ENCODE measurements at regions not wholly inside any gene's neighbourhood (a gene's known extent, or its start where the extent isn't known, plus 50 kb on each side); places are given as distances from the start of the nearest gene placed in this dataset.
A peak's percentile ranks its signal among the peaks of the same experiment; 100 is the strongest.

GRCh38 chr2:120936476-120937334 lies 201.0 kb downstream of the GLI2 start:
- no peak for DNase-seq (ENCODE audit: low spot score)

DNA sequence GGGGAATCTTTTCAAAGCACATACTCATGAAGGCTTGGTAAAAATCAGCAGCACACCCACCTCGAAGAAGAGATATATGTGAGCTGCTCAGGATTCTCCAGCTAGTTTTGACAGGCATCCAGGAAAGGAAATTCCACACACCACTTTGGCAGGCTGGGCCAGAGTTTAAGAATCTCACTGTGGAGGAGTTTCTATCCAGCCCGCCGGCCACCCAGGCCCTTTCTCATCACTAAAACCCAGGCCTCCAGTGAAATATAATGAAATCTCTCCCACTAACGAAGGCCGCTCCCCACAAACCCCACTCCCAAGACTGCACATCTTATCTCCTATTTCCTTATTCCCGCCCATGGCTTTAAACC lies 202.0 kb downstream of the GLI2 start:
- peak; percentile 97 for DNase-seq (ENCODE audit: low spot score)

DNA sequence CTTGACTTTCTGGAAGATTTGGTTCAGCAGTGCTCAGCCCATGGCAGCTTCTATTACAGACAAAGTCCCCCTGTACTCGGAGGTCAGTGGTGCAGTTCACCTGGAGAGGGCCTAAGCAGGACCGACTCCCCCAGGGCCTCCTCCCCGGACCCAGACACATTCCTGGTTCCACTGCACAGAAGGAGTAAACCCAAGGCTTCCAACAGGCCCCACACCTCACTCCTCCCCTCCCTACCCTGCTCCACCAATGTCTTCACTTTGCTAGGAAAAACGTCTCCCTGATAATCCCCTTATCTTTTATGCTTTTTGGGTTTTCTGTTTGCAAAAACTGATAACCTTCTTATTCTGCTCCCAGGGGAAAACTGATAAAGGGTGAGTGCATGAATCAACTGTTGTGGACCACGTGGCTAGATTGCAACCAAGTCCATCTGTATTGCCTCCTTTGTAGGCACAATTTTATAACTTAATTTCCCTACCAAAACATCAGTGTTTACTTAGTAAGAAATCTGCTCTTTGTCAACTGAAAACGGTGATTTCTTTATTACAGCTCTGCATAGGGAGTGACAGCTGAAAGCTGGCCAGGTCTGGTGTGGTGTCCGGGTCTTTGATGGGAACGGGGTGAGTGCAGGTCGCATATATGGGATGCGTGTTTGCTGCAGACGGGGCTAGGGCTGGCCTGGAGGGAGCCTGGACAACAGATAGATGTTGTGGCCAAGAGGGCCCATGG lies 202.5 kb downstream of the GLI2 start:
- DNase-seq (ENCODE audit: low spot score): peak; percentile 86

- peak; percentile 83 for DNase-seq (ENCODE audit: low spot score)
These were observed 204.1 kb downstream of the GLI2 start for GRCh38 chr2:120939595-120940318.

- DNase-seq (ENCODE audit: low spot score): no peak
These were observed 204.6 kb downstream of the GLI2 start for GRCh38 chr2:120940319-120940696.

- DNase-seq (ENCODE audit: low spot score): no peak
These were observed 205.1 kb downstream of the GLI2 start for GRCh38 chr2:120940726-120941256.

DNA sequence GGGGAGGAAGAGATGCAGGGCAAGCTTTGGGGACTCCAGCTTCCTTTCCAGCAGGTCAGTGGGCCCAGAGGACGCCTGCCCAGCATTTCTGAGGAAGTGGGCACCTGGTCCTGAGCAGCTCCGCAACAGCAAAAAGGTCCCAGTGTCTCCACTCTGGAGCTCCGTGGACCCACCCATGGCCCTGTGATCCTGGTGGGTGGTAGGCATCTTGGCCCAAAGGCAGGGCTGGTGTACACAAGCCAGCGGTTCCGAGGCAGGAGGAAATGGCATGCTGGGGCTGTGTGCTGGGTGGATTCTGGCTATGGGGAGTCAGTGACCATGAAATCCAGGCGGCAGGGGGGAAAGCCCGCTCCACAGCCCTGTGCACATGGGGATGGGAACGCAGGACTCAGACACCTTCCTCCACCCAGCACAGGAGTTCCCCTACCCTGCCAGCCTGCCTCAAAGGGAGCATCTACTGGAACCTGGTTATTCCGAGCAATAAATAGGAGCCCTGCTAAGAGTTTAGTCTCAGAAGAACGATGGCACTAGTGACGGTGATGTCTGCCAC lies 206.0 kb downstream of the GLI2 start:
- DNase-seq (ENCODE audit: low spot score): no peak

- no peak for DNase-seq (ENCODE audit: low spot score)
These were observed 207.0 kb downstream of the GLI2 start for GRCh38 chr2:120942658-120943057.

DNA sequence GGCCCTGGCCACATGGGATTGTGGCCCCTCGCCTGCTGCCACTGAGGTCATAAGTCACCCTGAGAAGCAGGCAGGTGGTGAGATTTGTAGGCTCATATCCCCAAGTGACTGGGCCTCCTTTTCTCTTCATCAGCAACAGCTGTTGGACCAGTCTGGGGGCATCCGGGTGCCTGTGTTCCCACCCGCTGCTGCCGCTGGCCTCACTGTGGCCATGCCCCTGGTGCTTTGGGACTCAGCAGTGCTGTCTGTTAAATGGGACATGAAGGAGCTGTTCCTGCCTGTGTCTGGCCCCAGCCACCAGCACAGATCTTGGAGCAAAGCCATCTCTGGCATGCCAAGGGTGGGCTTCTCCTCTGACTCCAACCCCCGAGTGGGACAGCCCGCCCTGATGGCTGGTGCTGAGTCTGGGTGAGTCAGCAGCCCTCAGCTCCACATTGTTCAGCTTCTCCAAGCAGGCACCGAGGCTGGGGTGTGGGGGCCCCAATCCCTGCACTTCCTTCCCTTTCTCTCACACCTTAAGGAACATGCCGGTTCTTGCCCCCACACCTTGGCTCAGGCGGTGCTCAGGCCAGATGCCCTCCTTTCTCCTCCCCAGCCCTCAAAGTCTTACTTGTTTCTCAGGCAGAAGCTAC lies 207.9 kb downstream of the GLI2 start:
- no peak for DNase-seq (ENCODE audit: low spot score)

GRCh38 chr2:120944575-120944974 lies 208.9 kb downstream of the GLI2 start:
- DNase-seq (ENCODE audit: low spot score): no peak

GRCh38 chr2:120945091-120945490 lies 209.4 kb downstream of the GLI2 start:
- DNase-seq (ENCODE audit: low spot score): no peak

DNA sequence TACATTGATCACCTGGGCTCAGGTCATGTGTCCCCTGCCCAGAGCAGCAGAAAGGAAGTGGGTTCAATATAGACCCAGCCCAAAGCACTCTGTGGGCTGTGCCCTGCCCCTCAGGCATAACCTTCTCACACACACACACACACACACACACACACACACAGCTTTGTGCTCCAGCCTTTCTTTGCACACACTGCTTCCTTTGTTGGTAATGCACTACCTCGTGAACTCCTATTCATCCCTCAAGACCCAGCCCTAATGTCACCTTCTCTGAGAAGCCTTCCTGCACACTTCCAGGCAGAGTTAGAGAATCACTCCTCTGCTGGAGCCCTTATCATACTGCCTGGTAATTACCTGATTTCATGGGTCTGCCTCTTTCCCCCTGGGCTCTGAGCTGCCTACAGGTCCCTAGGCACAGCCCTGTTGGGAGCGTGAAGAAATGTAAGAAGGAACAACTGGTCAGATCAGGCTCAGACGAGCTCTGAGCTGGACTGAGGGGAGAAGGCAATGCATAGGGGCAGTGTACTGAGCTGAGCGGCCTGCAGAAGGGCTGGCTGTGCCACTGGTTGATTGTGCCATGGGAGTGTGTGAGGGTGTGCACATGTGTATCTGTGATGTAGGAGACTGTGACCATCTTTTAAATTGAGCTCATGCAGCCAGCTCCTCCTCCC lies 210.3 kb downstream of the GLI2 start:
- no peak for DNase-seq (ENCODE audit: low spot score)

DNA sequence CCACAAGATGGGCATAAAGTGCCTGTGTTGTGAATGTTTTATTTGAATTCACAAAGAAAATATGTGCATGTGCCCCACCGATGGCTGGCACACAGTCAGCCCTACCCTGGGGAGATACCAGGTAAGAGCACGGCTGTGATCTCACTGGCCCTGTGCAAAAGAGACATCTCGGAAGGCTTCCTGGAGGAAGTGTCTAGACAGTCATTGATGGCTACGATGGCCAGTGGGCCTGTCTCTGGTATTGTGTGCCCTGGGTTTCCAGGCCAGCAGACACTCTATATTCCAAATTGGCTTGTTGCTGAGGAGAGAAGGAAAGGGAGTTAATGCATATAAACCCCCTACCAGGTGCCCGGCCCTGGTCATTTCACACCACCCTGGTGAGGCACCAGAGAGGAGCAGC lies 211.7 kb downstream of the GLI2 start:
- DNase-seq (ENCODE audit: low spot score): no peak

- no peak for DNase-seq (ENCODE audit: low spot score)
These were observed 212.5 kb downstream of the GLI2 start for GRCh38 chr2:120947982-120948661.

DNA sequence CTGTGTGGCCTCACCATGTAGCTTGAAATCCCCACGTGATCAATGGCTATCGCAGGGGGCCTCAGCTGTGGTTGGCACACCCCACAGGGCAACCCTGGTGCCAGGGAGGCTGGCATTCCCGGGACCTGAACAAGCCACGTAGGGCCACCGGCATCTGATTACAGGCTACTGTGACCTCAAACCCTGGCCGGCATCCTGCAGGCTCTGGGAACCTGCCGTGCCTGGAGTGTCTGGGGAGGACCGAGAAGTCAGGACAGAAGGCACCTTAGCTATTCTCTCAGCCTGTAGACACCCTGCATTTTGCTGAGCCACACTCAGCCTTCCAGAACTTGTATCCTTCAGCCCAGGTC lies 213.0 kb downstream of the GLI2 start:
- no peak for DNase-seq (ENCODE audit: low spot score)

DNA sequence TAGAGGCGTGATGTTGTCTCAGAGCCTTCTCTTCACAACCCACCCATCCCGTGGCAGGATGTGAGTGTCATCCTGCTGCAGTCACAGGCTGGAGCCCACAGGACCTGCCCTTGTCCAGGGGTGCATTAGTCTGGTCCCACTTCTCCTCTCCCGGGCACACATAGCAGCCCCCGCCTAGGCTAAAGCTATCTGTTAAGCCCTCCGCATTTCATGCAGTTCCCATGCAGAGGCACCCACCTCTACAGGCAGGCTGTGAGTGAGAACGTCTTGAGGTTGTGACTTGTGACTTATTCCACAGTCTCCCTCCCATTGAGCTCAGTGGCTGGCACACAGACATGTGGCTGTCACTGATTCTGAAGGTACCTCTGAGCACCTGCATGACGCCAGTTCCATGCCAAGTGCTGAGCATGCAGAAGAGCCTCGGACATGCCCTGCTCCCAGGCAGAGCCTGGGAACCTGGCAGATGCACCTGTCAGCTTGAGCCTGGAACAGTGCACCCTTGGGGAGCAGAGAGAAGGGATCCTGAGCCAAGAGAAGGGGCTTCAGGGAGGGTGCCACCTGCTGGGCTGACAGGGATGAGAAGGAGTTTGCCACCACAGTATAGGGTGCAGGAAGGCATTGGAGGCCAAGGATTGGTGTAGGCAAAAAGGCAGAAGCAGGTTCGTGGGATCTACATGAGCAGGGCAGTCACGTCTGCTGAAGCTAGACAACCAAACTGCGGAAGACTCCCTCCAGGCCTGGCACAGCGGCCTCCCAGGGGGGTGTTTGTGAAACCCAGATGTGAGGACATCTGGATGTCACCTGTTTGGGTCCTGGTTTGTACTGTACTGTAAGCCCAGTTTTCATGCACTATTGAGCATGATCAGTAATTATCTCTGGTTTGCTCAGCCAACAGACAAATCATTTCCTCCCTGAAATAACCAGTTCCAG lies 213.6 kb downstream of the GLI2 start:
- DNase-seq (ENCODE audit: low spot score): no peak

DNA sequence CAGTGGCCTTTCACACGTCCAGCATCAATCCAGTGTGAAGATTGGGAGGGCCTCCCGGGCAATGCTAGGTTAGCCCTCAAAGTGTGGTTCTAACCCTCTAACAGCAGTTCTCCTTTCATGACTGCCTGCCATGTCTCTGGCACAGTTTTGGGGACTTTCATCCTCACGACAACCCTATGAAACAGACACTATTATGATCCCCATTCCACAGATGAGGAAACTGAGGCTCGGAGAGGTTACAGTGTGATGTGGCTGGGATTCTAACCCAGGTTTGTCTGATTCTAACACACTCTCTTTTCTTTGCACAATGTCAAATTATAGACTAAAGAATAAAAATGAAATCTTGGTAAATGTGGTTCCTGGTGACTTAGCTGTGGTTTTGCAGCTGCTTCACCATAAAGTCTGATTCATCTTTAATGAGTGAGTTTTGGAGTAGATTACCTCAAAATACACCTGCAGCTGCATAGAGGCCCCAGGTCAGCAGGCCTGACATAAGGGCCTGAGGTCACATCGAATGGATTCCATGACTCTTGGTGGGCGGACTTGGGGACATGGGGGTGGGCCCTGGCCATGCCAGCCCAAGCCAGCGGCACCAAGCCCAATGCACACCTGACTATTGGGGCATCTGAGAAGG lies 214.4 kb downstream of the GLI2 start:
- DNase-seq (ENCODE audit: low spot score): no peak

DNA sequence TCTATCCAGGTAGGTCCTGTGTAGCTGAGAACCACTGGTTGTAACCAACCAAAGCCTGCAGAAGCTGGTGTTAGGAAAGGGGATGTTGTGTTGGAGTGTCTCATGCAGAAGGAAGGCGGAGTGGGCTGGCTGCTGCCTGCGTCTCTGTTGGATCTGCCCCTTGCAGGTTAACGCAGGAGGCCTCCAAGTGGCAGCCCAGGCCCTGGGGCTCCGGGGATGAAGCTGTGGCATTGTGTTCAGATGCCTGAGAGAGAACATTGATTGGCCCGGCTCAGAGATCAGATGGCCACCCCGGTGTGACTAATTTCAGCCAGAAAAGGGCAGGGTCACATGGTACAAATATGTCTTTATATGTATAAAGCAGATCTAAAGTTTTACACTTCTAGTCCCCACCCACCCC lies 216.0 kb downstream of the GLI2 start:
- DNase-seq (ENCODE audit: low spot score): no peak

GRCh38 chr2:120952318-120952717 lies 216.7 kb downstream of the GLI2 start:
- peak; percentile 81 for DNase-seq (ENCODE audit: low spot score)

All from umbilical cord (tissue), 1 donor.